IMR-90 (cell line): ENCODE measurements at regions not wholly inside any gene's neighbourhood (a gene's known extent, or its start where the extent isn't known, plus 50 kb on each side); places are given as distances from the start of the nearest gene placed in this dataset.

Experiments used
- ATAC-seq: fragments of 200-7000 bp; cut with Tn5 transposase; 2 replicates; pipeline ENCODE4 v1.9.1; 2020; ENCODE audit warnings: low read depth, mild to moderate bottlenecking, moderate library complexity
- BruUV-seq: library from RNA; stranded (reverse); fragments of 400-500 nt; replicated peaks from 2 replicates; lab custom pipeline; 2021; lab: Mats Ljungman, UMichigan
- CTCF ChIA-PET: fragments of 300-600 bp; formaldehyde crosslinking; extraction: SDS; loops from one replicate; lab custom pipeline; 2021; ENCODE audit warnings: antibody characterized with exemption; lab: Yijun Ruan, JAX
- POLR2A ChIA-PET: fragments of 300-600 bp; sonication (Branson Sonifier 250); formaldehyde crosslinking; loops from one replicate; lab custom pipeline; 2022; ENCODE audit warnings: antibody characterized with exemption; ENCODE audit not compliant: unreplicated experiment; lab: Charles Lee
- DNase-seq: peaks from one replicate; pipeline ENCODE4 v3.0.0; 2013
- H2AFZ ChIP-seq: replicated peaks from 2 replicates; pipeline ENCODE3; 2013; ENCODE audit warnings: low read length, mild to moderate bottlenecking; ENCODE audit not compliant: poor library complexity
- H2AK5ac ChIP-seq: 2 replicates; pipeline ENCODE4 v1.6.1; 2013; ENCODE audit warnings: low read depth, low read length, inconsistent platforms
- H2AK9ac ChIP-seq: replicated peaks from 2 replicates; pipeline ENCODE3; 2013; ENCODE audit warnings: mild to moderate bottlenecking, low read depth, low read length, moderate library complexity; ENCODE audit not compliant: poor library complexity
- H2BK120ac ChIP-seq: 2 replicates; pipeline ENCODE4 v1.6.1; 2013; ENCODE audit warnings: low read depth, low read length, inconsistent platforms
- H2BK15ac ChIP-seq: 3 replicates; pipeline ENCODE4 v1.6.1; 2013; ENCODE audit warnings: low read depth, low read length, inconsistent platforms
- H2BK20ac ChIP-seq: 2 replicates; pipeline ENCODE4 v1.6.1; 2013; ENCODE audit warnings: low read depth, mild to moderate bottlenecking, inconsistent platforms, low read length, moderate library complexity
- H2BK5ac ChIP-seq: 2 replicates; pipeline ENCODE4 v1.6.1; 2013; ENCODE audit warnings: mild to moderate bottlenecking, low read depth, low read length, inconsistent platforms; ENCODE audit not compliant: poor library complexity, severe bottlenecking
- H3K14ac ChIP-seq: replicated peaks from 2 replicates; pipeline ENCODE4 v1.6.1; 2013; ENCODE audit warnings: low read depth, low read length, inconsistent platforms
- H3K18ac ChIP-seq: 2 replicates; pipeline ENCODE4 v1.6.1; 2013; ENCODE audit warnings: low read depth, low read length, control low read depth
- H3K23ac ChIP-seq: 2 replicates; pipeline ENCODE4 v1.6.1; 2013; ENCODE audit warnings: low read depth, low read length, inconsistent platforms
- H3K27ac ChIP-seq: 2 replicates; pipeline ENCODE4 v1.5.1; 2013; ENCODE audit warnings: mild to moderate bottlenecking, control low read depth, low read length; ENCODE audit not compliant: insufficient read depth
- H3K27me3 ChIP-seq: 2 replicates; pipeline ENCODE4 v1.6.1; 2013; ENCODE audit warnings: low read length; ENCODE audit not compliant: control insufficient read depth, insufficient read depth
- H3K36me3 ChIP-seq: 2 replicates; pipeline ENCODE4 v1.6.1; 2013; ENCODE audit warnings: low read length, mixed read lengths; ENCODE audit not compliant: control insufficient read depth, insufficient read depth
- H3K4ac ChIP-seq: 2 replicates; pipeline ENCODE4 v1.6.1; 2013; ENCODE audit warnings: low read depth, low read length, inconsistent platforms
- H3K4me1 ChIP-seq: 2 replicates; pipeline ENCODE4 v1.6.1; 2013; ENCODE audit warnings: low read length, mixed read lengths; ENCODE audit not compliant: control insufficient read depth, insufficient read depth
- H3K4me2 ChIP-seq: 2 replicates; pipeline ENCODE4 v1.6.1; 2013; ENCODE audit warnings: low read depth, mild to moderate bottlenecking, control low read depth, low read length, moderate library complexity
- H3K4me3 ChIP-seq: 2 replicates; pipeline ENCODE4 v1.5.1; 2013; ENCODE audit warnings: low read depth, mild to moderate bottlenecking, control low read depth, low read length, moderate library complexity; ENCODE audit not compliant: insufficient read depth
- H3K56ac ChIP-seq: 2 replicates; pipeline ENCODE4 v1.6.1; 2013; ENCODE audit warnings: low read length, inconsistent platforms; ENCODE audit not compliant: insufficient read depth; ENCODE audit errors: extremely low read depth
- H3K79me1 ChIP-seq, 2 experiments: 2 replicates each; pipeline ENCODE4 v1.6.1; 2013; ENCODE audit warnings: low read length in 2 of 2, inconsistent platforms in 1 of 2, low read depth in 1 of 2
- H3K9ac ChIP-seq: 2 replicates; pipeline ENCODE4 v1.6.1; 2013; ENCODE audit warnings: low read depth, low read length, control low read depth
- H3K9me1 ChIP-seq: 2 replicates; pipeline ENCODE4 v1.6.1; 2013; ENCODE audit warnings: low read length, inconsistent platforms; ENCODE audit not compliant: insufficient read depth
- H3K9me3 ChIP-seq: 2 replicates; pipeline ENCODE4 v1.6.1; 2013; ENCODE audit warnings: low read length; ENCODE audit not compliant: control insufficient read depth, insufficient read depth
- H4K20me1 ChIP-seq: 2 replicates; pipeline ENCODE4 v1.6.1; 2013; ENCODE audit warnings: low read length, inconsistent platforms; ENCODE audit not compliant: insufficient read depth
- H4K5ac ChIP-seq: 2 replicates; pipeline ENCODE4 v1.6.1; 2013; ENCODE audit warnings: mild to moderate bottlenecking, low read depth, low read length, control low read depth
- H4K8ac ChIP-seq, 2 experiments: 2 replicates each; pipeline ENCODE4 v1.6.1; 2013; ENCODE audit warnings: low read depth in 2 of 2, low read length in 2 of 2, control low read depth in 1 of 2, inconsistent platforms in 1 of 2
- H4K91ac ChIP-seq: 2 replicates; pipeline ENCODE4 v1.6.1; 2013; ENCODE audit warnings: low read depth, low read length, inconsistent platforms; ENCODE audit not compliant: insufficient read depth
- BHLHE40 ChIP-seq: fragments of 150-350 bp; IDR thresholded peaks from 2 replicates; pipeline ENCODE4 v1.6.1; 2016; ENCODE audit warnings: mild to moderate bottlenecking, low read depth, low read length
- CHD1 ChIP-seq: IDR thresholded peaks from 2 replicates; pipeline ENCODE4 v1.6.1; 2012; ENCODE audit warnings: low read depth, low read length, improper control_type of control experiment
- MXI1 ChIP-seq: IDR thresholded peaks from 2 replicates; pipeline ENCODE4 v1.6.1; 2012; ENCODE audit warnings: low read depth, mild to moderate bottlenecking, low read length, moderate library complexity, borderline replicate concordance
- NFE2L2 ChIP-seq: fragments of 150-350 bp; IDR thresholded peaks from 2 replicates; pipeline ENCODE4 v1.6.1; 2016; ENCODE audit warnings: low read depth, mild to moderate bottlenecking, low read length
- POLR2A ChIP-seq: IDR thresholded peaks from 2 replicates; pipeline ENCODE4 v1.6.1; 2012; ENCODE audit warnings: mild to moderate bottlenecking, low read depth, low read length
- RCOR1 ChIP-seq: IDR thresholded peaks from 2 replicates; pipeline ENCODE4 v1.6.1; 2012; ENCODE audit warnings: mild to moderate bottlenecking, low read length, improper control_type of control experiment; ENCODE audit not compliant: insufficient replicate concordance
- RFX5 ChIP-seq: IDR thresholded peaks from 2 replicates; pipeline ENCODE4 v1.8.0; 2012; ENCODE audit warnings: low read depth, mild to moderate bottlenecking, low read length, moderate library complexity
- WGBS, 2 experiments: methylation state at CpG; one replicate each; pipeline versions ENCODE4 v1.1.5 to v1.1.7; 2013; ENCODE audit warnings: missing lambda C conversion rate in 2 of 2; ENCODE audit not compliant: insufficient read length in 1 of 2; ENCODE audit errors: extremely low coverage in 2 of 2; 5-methylcytosine and 5-hydroxymethylcytosine counted together
- dilution Hi-C: fragments of 300-500 bp; cut with HindIII; formaldehyde crosslinking; loops from one replicate; pipeline ENCODE4 v1.14.3; 2018; ENCODE audit warnings: low sequenced_read_pairs; ENCODE audit not compliant: unreplicated experiment
- in situ Hi-C: fragments of 300-500 bp; cut with MboI; formaldehyde crosslinking; loops from 3 replicates; pipeline ENCODE4 v1.14.3; 2019; ENCODE audit warnings: low sequenced_read_pairs, inconsistent platforms, mixed read lengths
- intact Hi-C: fragments of 100-400 bp; cut with micrococcal nuclease; formaldehyde crosslinking; loops from 2 replicates; pipeline ENCODE4 v1.10.0; 2022
- TF ChIP-seq, protein P1 (sequence below): fragments of 150-350 bp; IDR thresholded peaks from 2 replicates; pipeline ENCODE4 v1.6.1; 2016; ENCODE audit warnings: low read depth, mild to moderate bottlenecking, low read length, moderate library complexity, borderline replicate concordance
- TF ChIP-seq, protein P2 (sequence below): conservative IDR thresholded peaks from 2 replicates; pipeline ENCODE4 v1.5.1; 2012; ENCODE audit warnings: mild to moderate bottlenecking, low read depth, low read length, improper control_type of control experiment

DNA sequence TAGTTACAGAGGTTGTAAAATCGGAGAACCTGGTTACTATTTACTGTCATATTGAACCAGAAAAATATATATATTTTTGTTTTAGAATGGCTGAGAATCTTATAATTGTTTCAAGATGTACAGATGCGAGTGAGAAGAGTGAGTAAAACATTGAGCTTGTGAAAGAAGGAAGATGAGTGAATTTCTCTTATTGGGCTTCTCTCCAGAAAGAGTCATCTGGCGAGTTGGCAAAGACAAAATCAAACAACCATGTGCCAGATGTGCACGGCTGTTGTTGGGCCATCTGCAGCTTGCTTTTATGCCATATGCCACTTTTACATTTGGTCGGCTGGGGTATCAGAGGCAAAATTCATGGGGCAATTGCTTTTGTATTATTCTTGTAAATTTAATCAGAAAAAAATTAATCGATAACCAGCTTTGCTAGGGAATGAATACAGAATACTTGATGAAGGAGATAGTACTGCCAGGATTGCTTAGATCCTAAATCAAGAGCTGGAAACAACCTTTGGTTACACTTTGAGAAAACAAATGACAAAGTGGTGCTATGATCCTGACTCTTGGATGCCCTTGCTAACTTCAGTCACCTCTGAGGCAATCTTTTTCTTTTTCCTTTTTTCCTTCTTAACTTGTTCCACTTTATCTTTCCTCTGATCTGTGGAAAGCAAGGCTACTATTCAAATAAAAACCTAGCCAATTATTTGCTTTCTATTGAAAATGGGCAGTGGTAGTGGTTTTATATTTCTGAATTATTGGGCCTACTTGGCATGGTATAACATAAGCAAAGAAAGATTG is 97.1 kb upstream of the GRIK2 start:
- no peak overlapping the region for H4K91ac ChIP-seq
- POLR2A ChIA-PET, result no interaction called here
- no peak overlapping the region for H2AK5ac ChIP-seq
- no peak overlapping the region for H2BK5ac ChIP-seq
- H3K14ac ChIP-seq, result no peak overlapping the region
- no peak overlapping the region for H2BK15ac ChIP-seq
- no peak overlapping the region for H2AFZ ChIP-seq
- TF ChIP-seq NFE2L2, result no peak
- TF ChIP-seq, protein P1, sequence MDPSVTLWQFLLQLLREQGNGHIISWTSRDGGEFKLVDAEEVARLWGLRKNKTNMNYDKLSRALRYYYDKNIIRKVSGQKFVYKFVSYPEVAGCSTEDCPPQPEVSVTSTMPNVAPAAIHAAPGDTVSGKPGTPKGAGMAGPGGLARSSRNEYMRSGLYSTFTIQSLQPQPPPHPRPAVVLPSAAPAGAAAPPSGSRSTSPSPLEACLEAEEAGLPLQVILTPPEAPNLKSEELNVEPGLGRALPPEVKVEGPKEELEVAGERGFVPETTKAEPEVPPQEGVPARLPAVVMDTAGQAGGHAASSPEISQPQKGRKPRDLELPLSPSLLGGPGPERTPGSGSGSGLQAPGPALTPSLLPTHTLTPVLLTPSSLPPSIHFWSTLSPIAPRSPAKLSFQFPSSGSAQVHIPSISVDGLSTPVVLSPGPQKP, result no peak
- TF ChIP-seq MXI1, result no peak
- no peak for TF ChIP-seq RCOR1
- TF ChIP-seq BHLHE40, result no peak
- TF ChIP-seq RFX5, result no peak
- TF ChIP-seq, protein P2, sequence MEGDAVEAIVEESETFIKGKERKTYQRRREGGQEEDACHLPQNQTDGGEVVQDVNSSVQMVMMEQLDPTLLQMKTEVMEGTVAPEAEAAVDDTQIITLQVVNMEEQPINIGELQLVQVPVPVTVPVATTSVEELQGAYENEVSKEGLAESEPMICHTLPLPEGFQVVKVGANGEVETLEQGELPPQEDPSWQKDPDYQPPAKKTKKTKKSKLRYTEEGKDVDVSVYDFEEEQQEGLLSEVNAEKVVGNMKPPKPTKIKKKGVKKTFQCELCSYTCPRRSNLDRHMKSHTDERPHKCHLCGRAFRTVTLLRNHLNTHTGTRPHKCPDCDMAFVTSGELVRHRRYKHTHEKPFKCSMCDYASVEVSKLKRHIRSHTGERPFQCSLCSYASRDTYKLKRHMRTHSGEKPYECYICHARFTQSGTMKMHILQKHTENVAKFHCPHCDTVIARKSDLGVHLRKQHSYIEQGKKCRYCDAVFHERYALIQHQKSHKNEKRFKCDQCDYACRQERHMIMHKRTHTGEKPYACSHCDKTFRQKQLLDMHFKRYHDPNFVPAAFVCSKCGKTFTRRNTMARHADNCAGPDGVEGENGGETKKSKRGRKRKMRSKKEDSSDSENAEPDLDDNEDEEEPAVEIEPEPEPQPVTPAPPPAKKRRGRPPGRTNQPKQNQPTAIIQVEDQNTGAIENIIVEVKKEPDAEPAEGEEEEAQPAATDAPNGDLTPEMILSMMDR, result no peak
- no peak for TF ChIP-seq CHD1
- no peak for TF ChIP-seq POLR2A
- no peaks in the 10 kb centered on the region for H3K9me1 ChIP-seq
- H3K18ac ChIP-seq, result no peak overlapping the region
- no peak overlapping the region for H4K5ac ChIP-seq
- in situ Hi-C loops, result no loop called here
- H3K23ac ChIP-seq, result no peak overlapping the region
- no peak for ATAC-seq
- H3K79me1 ChIP-seq, result no peaks in the 10 kb centered on the region
- H3K4me1 ChIP-seq, result no peaks in the 10 kb centered on the region
- WGBS, 2 experiments, result 0% methylated on average over 1 of the region's 6 CpGs; no CpG with 5 or more reads in 1 of the 2 experiments
- no peak overlapping the region for H3K9ac ChIP-seq
- intact Hi-C loops, result no loop called here
- DNase-seq, result peak; percentile 2
- H3K4me2 ChIP-seq, result no peak overlapping the region
- dilution Hi-C loops, result no loop called here
- H2BK120ac ChIP-seq, result no peak overlapping the region
- no peak overlapping the region for H2AK9ac ChIP-seq
- H3K56ac ChIP-seq, result no peak overlapping the region
- CTCF ChIA-PET, result no interaction called here
- no peaks in the 10 kb centered on the region for H4K20me1 ChIP-seq
- H3K27me3 ChIP-seq, result no peaks in the 10 kb centered on the region
- H3K4me3 ChIP-seq, result no peak overlapping the region
- H3K36me3 ChIP-seq, result no peaks in the 10 kb centered on the region
- no peak overlapping the region for H2BK20ac ChIP-seq
- H3K27ac ChIP-seq, result no peak overlapping the region
- H3K4ac ChIP-seq, result no peak overlapping the region
- BruUV-seq, result no TSS peak
- H3K9me3 ChIP-seq, result peaks cover 4% of the 10 kb centered on the region; the same call in 1 of the 2 replicates
- no peak overlapping the region for H4K8ac ChIP-seq
